HG02943 (cell line): ENCODE measurements at regions not wholly inside any gene's neighbourhood (a gene's known extent, or its start where the extent isn't known, plus 50 kb on each side); places are given as distances from the start of the nearest gene placed in this dataset.
"Not testable (repeated sequence)": the region's sequence is repeated elsewhere in the genome, so short reads cannot be mapped to it uniquely, and the experiment has no call there.

Experiments
- ATAC-seq: cut with Tn5 transposase; IDR thresholded peaks from one replicate; pipeline ENCODE4 v1.9.1; 2021; ENCODE audit warnings: mild to moderate bottlenecking, low read depth, moderate library complexity; ENCODE audit not compliant: unreplicated experiment

GRCh38 chr22:48920776-48921241, 906.9 kb downstream of the BRD1 start:
- ATAC-seq, result no peak

- no peak for ATAC-seq
Observed at GRCh38 chr22:48919851-48920589, 907.7 kb downstream of the BRD1 start.

GRCh38 chr22:48919187-48919590, 908.5 kb downstream of the BRD1 start:
- ATAC-seq, result no peak

GRCh38 chr22:48918585-48919186, 909.0 kb downstream of the BRD1 start:
- ATAC-seq, result no peak

- ATAC-seq, result not testable (repeated sequence)
Observed at GRCh38 chr22:48912356-48913066, 915.2 kb downstream of the BRD1 start.

GRCh38 chr22:48911647-48912046, 916.0 kb downstream of the BRD1 start:
- not testable (repeated sequence) for ATAC-seq

GRCh38 chr22:48911067-48911466, 916.6 kb downstream of the BRD1 start:
- ATAC-seq, result not testable (repeated sequence)

- no peak for ATAC-seq
Observed at GRCh38 chr22:48908547-48908946, 919.1 kb downstream of the BRD1 start.

- ATAC-seq, result no peak
Observed at GRCh38 chr22:48907591-48907990, 920.1 kb downstream of the BRD1 start.

- no peak for ATAC-seq
Observed at GRCh38 chr22:48906216-48906835, 921.3 kb downstream of the BRD1 start.

- ATAC-seq, result no peak
Observed at GRCh38 chr22:48905206-48905975, 922.3 kb downstream of the BRD1 start.

GRCh38 chr22:48902983-48903650, 924.6 kb downstream of the BRD1 start:
- no peak for ATAC-seq

- ATAC-seq, result no peak
Observed at GRCh38 chr22:48902001-48902869, 925.4 kb downstream of the BRD1 start.

- no peak for ATAC-seq
Observed at GRCh38 chr22:48901324-48901723, 926.3 kb downstream of the BRD1 start.

GRCh38 chr22:48900626-48901025, 927.0 kb downstream of the BRD1 start:
- no peak for ATAC-seq

- no peak for ATAC-seq
Observed at GRCh38 chr22:48900327-48900597, 927.4 kb downstream of the BRD1 start.

- no peak for ATAC-seq
Observed at GRCh38 chr22:48899523-48900326, 927.9 kb downstream of the BRD1 start.

- no peak for ATAC-seq
Observed at GRCh38 chr22:48898524-48899250, 929.0 kb downstream of the BRD1 start.
